ENCODE measurements at regions not wholly inside any gene's neighbourhood (a gene's known extent, or its start where the extent isn't known, plus 50 kb on each side); places are given as distances from the start of the nearest gene placed in this dataset.
A peak's percentile ranks its signal among the peaks of the same experiment; 100 is the strongest.
"Not testable (repeated sequence)": the region's sequence is repeated elsewhere in the genome, so short reads cannot be mapped to it uniquely, and the experiment has no call there.

DNA sequence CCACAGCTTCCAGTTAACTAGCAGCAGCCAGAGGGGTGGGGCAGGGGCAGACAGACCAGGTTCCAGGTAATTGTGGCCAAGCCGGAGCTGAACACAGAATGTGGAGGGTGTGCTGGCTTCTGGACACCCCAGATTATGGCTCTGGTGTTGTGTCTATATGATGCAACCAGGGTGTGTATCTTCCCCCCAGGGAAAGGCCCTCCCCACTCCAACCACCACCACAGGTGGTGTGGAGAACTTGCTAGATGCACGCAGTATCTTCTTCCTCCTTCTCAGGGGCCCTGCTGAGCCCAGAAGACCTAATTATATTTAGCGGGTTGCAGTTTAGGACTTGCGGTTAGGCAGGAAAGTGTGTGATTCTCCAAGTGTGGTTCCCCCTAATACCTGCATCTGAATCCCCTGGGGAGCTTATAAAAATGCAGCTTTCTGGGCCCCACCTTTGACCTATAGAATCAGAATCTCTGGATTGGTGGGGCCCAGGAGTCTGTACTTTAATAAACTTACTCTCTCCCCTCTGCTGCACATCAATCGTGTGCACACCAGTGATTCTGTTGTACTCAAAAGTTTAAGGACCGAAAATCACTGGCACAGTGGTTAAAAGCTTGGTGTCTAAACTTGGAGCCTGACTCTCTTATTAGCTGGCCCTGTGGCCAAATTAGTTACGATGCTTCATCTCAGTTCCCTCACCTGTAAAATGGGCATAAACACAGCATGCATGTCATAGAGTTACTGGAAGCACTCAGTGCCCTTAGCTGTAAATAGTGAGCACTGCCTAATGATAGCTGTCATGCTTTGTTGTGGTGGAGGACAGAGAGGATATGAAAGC is 379.1 kb upstream of the PROK2 start:
- H3K27ac ChIP-seq, result no peak overlapping the region
- no peaks in the 10 kb centered on the region for H4K20me1 ChIP-seq (ENCODE audit: insufficient read depth, poor library complexity, severe bottlenecking)
- WGBS (ENCODE audit: low lambda C conversion rate, missing lambda C conversion rate), result 93% methylated on average over 7 of the region's 7 CpGs
- no peaks in the 10 kb centered on the region for H3K36me3 ChIP-seq (replicated peaks; ENCODE audit: insufficient read depth, low read depth)
- no peaks in the 10 kb centered on the region for H3K9me2 ChIP-seq (replicated peaks; ENCODE audit: insufficient read depth)
- H3K4me1 ChIP-seq (ENCODE audit: insufficient read depth), result peaks cover 9% of the 10 kb centered on the region
- H3K4me2 ChIP-seq, result no peak overlapping the region
- no peaks in the 10 kb centered on the region for H3K9me3 ChIP-seq (ENCODE audit: low read depth)
- DNase-seq (ENCODE audit: low spot score), result no peak
- H3K27me3 ChIP-seq, result no peaks in the 10 kb centered on the region
- no peak overlapping the region for H2AFZ ChIP-seq
- H3K4me3 ChIP-seq, result no peak overlapping the region
- H3K79me2 ChIP-seq, result no peaks in the 10 kb centered on the region
- TF ChIP-seq EZH2 (IDR thresholded peaks at IDR 0.05; ENCODE audit: borderline replicate concordance) (no peak), EZH2phosphoT487 (IDR thresholded peaks at IDR 0.05; ENCODE audit: low read depth, severe bottlenecking, unreplicated experiment) (no peak)
- TF ChIP-seq, protein P1, sequence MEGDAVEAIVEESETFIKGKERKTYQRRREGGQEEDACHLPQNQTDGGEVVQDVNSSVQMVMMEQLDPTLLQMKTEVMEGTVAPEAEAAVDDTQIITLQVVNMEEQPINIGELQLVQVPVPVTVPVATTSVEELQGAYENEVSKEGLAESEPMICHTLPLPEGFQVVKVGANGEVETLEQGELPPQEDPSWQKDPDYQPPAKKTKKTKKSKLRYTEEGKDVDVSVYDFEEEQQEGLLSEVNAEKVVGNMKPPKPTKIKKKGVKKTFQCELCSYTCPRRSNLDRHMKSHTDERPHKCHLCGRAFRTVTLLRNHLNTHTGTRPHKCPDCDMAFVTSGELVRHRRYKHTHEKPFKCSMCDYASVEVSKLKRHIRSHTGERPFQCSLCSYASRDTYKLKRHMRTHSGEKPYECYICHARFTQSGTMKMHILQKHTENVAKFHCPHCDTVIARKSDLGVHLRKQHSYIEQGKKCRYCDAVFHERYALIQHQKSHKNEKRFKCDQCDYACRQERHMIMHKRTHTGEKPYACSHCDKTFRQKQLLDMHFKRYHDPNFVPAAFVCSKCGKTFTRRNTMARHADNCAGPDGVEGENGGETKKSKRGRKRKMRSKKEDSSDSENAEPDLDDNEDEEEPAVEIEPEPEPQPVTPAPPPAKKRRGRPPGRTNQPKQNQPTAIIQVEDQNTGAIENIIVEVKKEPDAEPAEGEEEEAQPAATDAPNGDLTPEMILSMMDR (IDR thresholded peaks at IDR 0.05; ENCODE audit: poor library complexity), result no peak

DNA sequence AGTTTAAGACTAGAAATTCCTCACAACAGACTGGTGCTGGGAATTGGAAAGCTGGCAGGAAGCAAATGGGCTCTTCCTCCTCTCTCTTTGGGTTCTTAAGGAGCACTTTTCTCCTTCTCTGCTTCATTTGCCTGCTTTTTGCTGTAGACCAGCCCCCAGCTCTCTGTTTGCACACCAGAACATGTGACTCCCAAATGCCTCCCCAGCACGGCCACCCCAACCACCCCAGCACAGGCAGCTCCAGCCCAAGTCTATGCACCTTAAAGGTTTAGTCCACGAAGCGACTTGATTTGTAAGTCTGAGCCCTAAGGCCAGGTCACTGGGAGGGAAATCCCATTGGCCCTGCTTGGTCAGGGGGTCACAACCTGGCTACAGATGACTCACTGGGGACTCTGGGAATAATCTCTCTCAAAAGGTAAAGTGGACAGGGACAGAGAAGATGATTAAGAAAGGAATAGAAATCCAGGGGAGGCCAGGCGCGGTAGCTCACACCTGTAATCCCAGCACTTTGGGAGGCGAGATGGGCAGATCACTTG is 377.8 kb upstream of the PROK2 start:
- no peak overlapping the region for H3K4me3 ChIP-seq
- H3K36me3 ChIP-seq (replicated peaks; ENCODE audit: insufficient read depth, low read depth), result no peaks in the 10 kb centered on the region
- H3K9me3 ChIP-seq (ENCODE audit: low read depth), result no peaks in the 10 kb centered on the region
- H3K4me1 ChIP-seq (ENCODE audit: insufficient read depth), result peaks cover 9% of the 10 kb centered on the region
- H3K27ac ChIP-seq, result no peak overlapping the region
- no peaks in the 10 kb centered on the region for H4K20me1 ChIP-seq (ENCODE audit: insufficient read depth, poor library complexity, severe bottlenecking)
- no peaks in the 10 kb centered on the region for H3K9me2 ChIP-seq (replicated peaks; ENCODE audit: insufficient read depth)
- peak overlapping the region; percentile 3 for H3K4me2 ChIP-seq
- no peaks in the 10 kb centered on the region for H3K27me3 ChIP-seq
- H2AFZ ChIP-seq, result no peak overlapping the region
- TF ChIP-seq EZH2 (IDR thresholded peaks at IDR 0.05; ENCODE audit: borderline replicate concordance) (no peak), EZH2phosphoT487 (IDR thresholded peaks at IDR 0.05; ENCODE audit: low read depth, severe bottlenecking, unreplicated experiment) (no peak)
- TF ChIP-seq, protein P1 (IDR thresholded peaks at IDR 0.05; ENCODE audit: poor library complexity), result no peak
- DNase-seq (ENCODE audit: low spot score), result no peak
- no peaks in the 10 kb centered on the region for H3K79me2 ChIP-seq
- WGBS (ENCODE audit: low lambda C conversion rate, missing lambda C conversion rate), result 84% methylated on average over 6 of the region's 6 CpGs

DNA sequence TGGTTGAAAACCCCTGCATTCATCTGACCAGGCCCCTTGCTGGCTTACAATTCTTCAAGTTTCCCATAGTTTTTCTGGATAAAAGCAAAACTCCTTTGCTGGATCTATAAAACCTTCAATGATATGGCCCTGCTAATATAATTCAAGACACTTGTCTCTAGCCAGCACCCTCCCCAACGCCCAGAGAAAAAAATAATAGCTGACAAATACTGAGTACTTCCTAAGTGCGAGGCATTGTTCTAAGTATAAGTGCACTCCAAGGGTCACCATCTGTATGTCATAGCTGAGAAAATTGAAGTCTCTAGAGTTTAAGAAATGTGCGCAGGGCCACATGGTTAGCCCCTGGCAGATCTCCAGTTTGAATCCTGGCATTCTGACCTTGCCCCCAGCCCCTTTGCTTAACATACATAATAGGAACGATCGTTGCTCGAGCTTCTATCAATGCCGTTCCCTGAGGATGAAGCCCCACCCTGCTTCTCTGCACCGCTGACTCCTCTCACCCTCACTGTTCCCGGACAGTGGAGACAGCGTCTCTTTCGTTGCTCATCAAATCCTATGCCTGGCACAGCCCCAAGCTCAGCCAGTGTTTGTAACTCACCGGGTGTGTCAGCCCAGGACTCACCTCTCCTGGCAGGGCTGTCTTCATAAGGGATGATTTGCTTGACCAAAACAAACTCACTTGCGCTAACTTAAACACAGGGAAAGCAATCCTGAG is 377.1 kb upstream of the PROK2 start:
- H3K27ac ChIP-seq, result no peak overlapping the region
- no peaks in the 10 kb centered on the region for H3K36me3 ChIP-seq (replicated peaks; ENCODE audit: insufficient read depth, low read depth)
- no peaks in the 10 kb centered on the region for H3K27me3 ChIP-seq
- no peak overlapping the region for H2AFZ ChIP-seq
- H3K9me3 ChIP-seq (ENCODE audit: low read depth), result no peaks in the 10 kb centered on the region
- TF ChIP-seq, protein P1 (IDR thresholded peaks at IDR 0.05; ENCODE audit: poor library complexity), result no peak
- TF ChIP-seq EZH2 (IDR thresholded peaks at IDR 0.05; ENCODE audit: borderline replicate concordance) (no peak), EZH2phosphoT487 (IDR thresholded peaks at IDR 0.05; ENCODE audit: low read depth, severe bottlenecking, unreplicated experiment) (no peak)
- peak overlapping the region; percentile 3 for H3K4me2 ChIP-seq
- DNase-seq (ENCODE audit: low spot score), result peak; percentile 61
- no peaks in the 10 kb centered on the region for H3K9me2 ChIP-seq (replicated peaks; ENCODE audit: insufficient read depth)
- no peak overlapping the region for H3K4me3 ChIP-seq
- H3K79me2 ChIP-seq, result no peaks in the 10 kb centered on the region
- no peaks in the 10 kb centered on the region for H4K20me1 ChIP-seq (ENCODE audit: insufficient read depth, poor library complexity, severe bottlenecking)
- H3K4me1 ChIP-seq (ENCODE audit: insufficient read depth), result peaks cover 9% of the 10 kb centered on the region
- WGBS (ENCODE audit: low lambda C conversion rate, missing lambda C conversion rate), result 45% methylated on average over 13 of the region's 13 CpGs

DNA sequence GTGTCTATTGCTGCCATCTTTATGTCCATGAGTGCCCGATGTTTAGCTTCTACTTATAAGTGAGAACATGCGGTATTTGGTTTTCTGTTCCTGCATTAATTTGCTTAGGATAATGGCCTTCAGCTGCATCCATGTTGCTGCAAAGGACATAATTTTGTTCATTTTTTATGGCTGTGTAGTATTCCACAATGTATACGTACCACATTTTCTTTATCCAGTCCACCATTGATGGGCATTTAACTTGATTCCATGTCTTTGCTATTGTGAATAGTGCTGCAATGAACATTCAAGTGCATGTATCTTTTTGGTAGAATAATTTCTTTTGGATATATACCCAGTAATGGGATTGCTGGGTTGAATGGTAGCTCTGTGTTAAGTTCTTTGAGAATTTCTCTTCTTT is 376.3 kb upstream of the PROK2 start:
- H3K36me3 ChIP-seq (replicated peaks; ENCODE audit: insufficient read depth, low read depth); DNase-seq (ENCODE audit: low spot score); H2AFZ ChIP-seq; H3K9me2 ChIP-seq (replicated peaks; ENCODE audit: insufficient read depth); H3K4me1 ChIP-seq (ENCODE audit: insufficient read depth); H3K4me3 ChIP-seq; H3K4me2 ChIP-seq; H3K27me3 ChIP-seq; H3K9me3 ChIP-seq (ENCODE audit: low read depth); H3K79me2 ChIP-seq; H3K27ac ChIP-seq; H4K20me1 ChIP-seq (ENCODE audit: insufficient read depth, poor library complexity, severe bottlenecking): not testable (repeated sequence)
- 99% methylated on average over 3 of the region's 3 CpGs for WGBS (ENCODE audit: low lambda C conversion rate, missing lambda C conversion rate)

Data from hepatocyte (in vitro differentiated cells).